ENCODE measurements at regions not wholly inside any gene's neighbourhood (a gene's known extent, or its start where the extent isn't known, plus 50 kb on each side); places are given as distances from the start of the nearest gene placed in this dataset.

DNA sequence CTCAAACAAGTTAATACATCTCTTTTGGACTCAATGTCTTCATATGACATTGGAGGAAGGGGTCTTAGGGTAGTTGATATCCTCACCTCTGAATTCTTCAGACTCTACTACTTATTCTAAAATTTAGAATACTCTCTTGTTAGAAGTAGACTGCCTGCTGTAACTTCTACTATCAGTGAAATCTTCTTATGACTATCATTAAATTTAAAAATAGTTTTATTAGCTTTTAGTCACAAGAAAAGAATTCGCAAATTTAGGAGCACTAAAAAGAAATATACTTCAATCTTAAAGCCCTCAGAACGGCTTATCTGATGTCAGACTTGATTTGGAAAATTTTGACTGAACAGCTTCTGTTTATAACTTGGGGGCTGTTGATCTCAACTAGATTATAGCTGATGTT is 67.1 kb upstream of the TTC14 start:
- TF ChIP-seq, protein P1, sequence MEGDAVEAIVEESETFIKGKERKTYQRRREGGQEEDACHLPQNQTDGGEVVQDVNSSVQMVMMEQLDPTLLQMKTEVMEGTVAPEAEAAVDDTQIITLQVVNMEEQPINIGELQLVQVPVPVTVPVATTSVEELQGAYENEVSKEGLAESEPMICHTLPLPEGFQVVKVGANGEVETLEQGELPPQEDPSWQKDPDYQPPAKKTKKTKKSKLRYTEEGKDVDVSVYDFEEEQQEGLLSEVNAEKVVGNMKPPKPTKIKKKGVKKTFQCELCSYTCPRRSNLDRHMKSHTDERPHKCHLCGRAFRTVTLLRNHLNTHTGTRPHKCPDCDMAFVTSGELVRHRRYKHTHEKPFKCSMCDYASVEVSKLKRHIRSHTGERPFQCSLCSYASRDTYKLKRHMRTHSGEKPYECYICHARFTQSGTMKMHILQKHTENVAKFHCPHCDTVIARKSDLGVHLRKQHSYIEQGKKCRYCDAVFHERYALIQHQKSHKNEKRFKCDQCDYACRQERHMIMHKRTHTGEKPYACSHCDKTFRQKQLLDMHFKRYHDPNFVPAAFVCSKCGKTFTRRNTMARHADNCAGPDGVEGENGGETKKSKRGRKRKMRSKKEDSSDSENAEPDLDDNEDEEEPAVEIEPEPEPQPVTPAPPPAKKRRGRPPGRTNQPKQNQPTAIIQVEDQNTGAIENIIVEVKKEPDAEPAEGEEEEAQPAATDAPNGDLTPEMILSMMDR (IDR thresholded peaks at IDR 0.05; ENCODE audit: poor library complexity, severe bottlenecking), result no peak
- TF ChIP-seq, protein P2, sequence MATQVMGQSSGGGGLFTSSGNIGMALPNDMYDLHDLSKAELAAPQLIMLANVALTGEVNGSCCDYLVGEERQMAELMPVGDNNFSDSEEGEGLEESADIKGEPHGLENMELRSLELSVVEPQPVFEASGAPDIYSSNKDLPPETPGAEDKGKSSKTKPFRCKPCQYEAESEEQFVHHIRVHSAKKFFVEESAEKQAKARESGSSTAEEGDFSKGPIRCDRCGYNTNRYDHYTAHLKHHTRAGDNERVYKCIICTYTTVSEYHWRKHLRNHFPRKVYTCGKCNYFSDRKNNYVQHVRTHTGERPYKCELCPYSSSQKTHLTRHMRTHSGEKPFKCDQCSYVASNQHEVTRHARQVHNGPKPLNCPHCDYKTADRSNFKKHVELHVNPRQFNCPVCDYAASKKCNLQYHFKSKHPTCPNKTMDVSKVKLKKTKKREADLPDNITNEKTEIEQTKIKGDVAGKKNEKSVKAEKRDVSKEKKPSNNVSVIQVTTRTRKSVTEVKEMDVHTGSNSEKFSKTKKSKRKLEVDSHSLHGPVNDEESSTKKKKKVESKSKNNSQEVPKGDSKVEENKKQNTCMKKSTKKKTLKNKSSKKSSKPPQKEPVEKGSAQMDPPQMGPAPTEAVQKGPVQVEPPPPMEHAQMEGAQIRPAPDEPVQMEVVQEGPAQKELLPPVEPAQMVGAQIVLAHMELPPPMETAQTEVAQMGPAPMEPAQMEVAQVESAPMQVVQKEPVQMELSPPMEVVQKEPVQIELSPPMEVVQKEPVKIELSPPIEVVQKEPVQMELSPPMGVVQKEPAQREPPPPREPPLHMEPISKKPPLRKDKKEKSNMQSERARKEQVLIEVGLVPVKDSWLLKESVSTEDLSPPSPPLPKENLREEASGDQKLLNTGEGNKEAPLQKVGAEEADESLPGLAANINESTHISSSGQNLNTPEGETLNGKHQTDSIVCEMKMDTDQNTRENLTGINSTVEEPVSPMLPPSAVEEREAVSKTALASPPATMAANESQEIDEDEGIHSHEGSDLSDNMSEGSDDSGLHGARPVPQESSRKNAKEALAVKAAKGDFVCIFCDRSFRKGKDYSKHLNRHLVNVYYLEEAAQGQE (IDR thresholded peaks at IDR 0.05; ENCODE audit: borderline replicate concordance), result no peak
- TF ChIP-seq TAF1 (IDR thresholded peaks at IDR 0.05; ENCODE audit: low read depth), result no peak
